ENCODE measurements at regions not wholly inside any gene's neighbourhood (a gene's known extent, or its start where the extent isn't known, plus 50 kb on each side); places are given as distances from the start of the nearest gene placed in this dataset.

DNA sequence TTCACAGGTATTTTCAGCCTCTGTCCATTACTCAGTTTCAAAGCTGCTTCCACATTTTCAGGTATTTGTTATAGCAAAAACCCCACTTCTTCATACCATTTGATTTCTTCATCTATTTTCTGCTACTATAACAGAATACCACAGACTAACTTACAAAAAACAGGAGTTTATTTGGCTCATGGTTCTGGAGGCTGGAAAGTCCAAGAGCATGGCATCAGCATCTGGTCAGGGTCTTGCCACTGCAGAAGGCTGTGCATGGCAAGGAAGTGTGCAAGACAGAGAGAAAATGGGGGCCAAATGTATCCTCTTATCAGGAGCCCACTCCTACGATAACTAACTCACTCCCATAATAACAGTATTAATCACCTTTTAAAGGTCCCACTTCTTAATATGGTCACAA is 82.8 kb upstream of the FOXA2 start:
- POLR2A ChIA-PET = no interaction called here
- no peak overlapping the region for H2AFZ ChIP-seq (ENCODE audit: low read depth, low read length)
- H3K4me2 ChIP-seq (ENCODE audit: insufficient read depth, low read length) = no peak overlapping the region
- CTCF ChIA-PET = no interaction called here
- no peak for DNase-seq (ENCODE audit: low read depth, low spot score)
- H3K79me2 ChIP-seq (ENCODE audit: control insufficient read depth, insufficient read depth, low read length) = no peaks in the 10 kb centered on the region
- TF ChIP-seq EZH2 (IDR thresholded peaks at IDR 0.05; ENCODE audit: borderline replicate concordance, low read depth, low read length, severe bottlenecking) = no peak
- no peak for TF ChIP-seq POLR2AphosphoS5 (IDR thresholded peaks at IDR 0.05; ENCODE audit: insufficient read depth, low read depth, low read length)
- TF ChIP-seq, protein P1, sequence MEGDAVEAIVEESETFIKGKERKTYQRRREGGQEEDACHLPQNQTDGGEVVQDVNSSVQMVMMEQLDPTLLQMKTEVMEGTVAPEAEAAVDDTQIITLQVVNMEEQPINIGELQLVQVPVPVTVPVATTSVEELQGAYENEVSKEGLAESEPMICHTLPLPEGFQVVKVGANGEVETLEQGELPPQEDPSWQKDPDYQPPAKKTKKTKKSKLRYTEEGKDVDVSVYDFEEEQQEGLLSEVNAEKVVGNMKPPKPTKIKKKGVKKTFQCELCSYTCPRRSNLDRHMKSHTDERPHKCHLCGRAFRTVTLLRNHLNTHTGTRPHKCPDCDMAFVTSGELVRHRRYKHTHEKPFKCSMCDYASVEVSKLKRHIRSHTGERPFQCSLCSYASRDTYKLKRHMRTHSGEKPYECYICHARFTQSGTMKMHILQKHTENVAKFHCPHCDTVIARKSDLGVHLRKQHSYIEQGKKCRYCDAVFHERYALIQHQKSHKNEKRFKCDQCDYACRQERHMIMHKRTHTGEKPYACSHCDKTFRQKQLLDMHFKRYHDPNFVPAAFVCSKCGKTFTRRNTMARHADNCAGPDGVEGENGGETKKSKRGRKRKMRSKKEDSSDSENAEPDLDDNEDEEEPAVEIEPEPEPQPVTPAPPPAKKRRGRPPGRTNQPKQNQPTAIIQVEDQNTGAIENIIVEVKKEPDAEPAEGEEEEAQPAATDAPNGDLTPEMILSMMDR (IDR thresholded peaks at IDR 0.05; ENCODE audit: extremely low read depth in 1 of 2, insufficient read depth in 1 of 2, low read depth in 1 of 2, low read length in 2 of 2) = no peak
- no peak for TF ChIP-seq MYC (IDR thresholded peaks at IDR 0.05; ENCODE audit: low read depth, low read length)
- TF ChIP-seq JUN (IDR thresholded peaks at IDR 0.05; ENCODE audit: borderline replicate concordance, insufficient read depth, insufficient read length, low read depth) = no peak
- TF ChIP-seq, protein P2, sequence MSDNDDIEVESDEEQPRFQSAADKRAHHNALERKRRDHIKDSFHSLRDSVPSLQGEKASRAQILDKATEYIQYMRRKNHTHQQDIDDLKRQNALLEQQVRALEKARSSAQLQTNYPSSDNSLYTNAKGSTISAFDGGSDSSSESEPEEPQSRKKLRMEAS (IDR thresholded peaks at IDR 0.05; ENCODE audit: insufficient read depth, insufficient read length) = no peak
- no peak for TF ChIP-seq FOS (IDR thresholded peaks at IDR 0.05; ENCODE audit: borderline replicate concordance, insufficient read depth, low read length)
- TF ChIP-seq POLR2A (IDR thresholded peaks at IDR 0.05; ENCODE audit: low read depth, low read length) = no peak
- no peak for TF ChIP-seq GATA2 (IDR thresholded peaks at IDR 0.05; ENCODE audit: insufficient read depth, insufficient read length, low read depth, low read length)
- H3K27ac ChIP-seq (ENCODE audit: insufficient read depth, low read depth, low read length) = no peak overlapping the region
- intact Hi-C loops (cut with micrococcal nuclease) (no loop called here), dilution Hi-C loops (cut with MboI; ENCODE audit: extremely low pct_ligation_motif_present, low sequenced_read_pairs) (no loop called here)
- no peaks in the 10 kb centered on the region for H4K20me1 ChIP-seq (replicated peaks; ENCODE audit: control insufficient read depth, extremely low read depth, insufficient read depth, low read length)
- H3K36me3 ChIP-seq (ENCODE audit: control insufficient read depth in 2 of 2, extremely low read depth in 1 of 2, insufficient read depth in 2 of 2, low read length in 2 of 2) = no peaks in the 10 kb centered on the region
- H3K4me1 ChIP-seq (ENCODE audit: control insufficient read depth, extremely low read depth, insufficient read depth, low read length) = no peaks in the 10 kb centered on the region
- H3K27me3 ChIP-seq (ENCODE audit: control insufficient read depth in 2 of 2, insufficient read depth in 2 of 2, low read length in 2 of 2) = no peaks in the 10 kb centered on the region
- H3K9me1 ChIP-seq (replicated peaks; ENCODE audit: control insufficient read depth, extremely low read depth, insufficient read depth, low read length) = no peaks in the 10 kb centered on the region
- FAIRE-seq = no peak
- H3K9ac ChIP-seq (replicated peaks; ENCODE audit: extremely low read depth, insufficient read depth, low read length) = no peak overlapping the region
- no TSS peak for BruUV-seq (replicated peaks)
- no peaks in the 10 kb centered on the region for H3K9me3 ChIP-seq (replicated peaks; ENCODE audit: control insufficient read depth, insufficient read depth, low read length)
- H3K4me3 ChIP-seq (replicated peaks in 1 of 3; ENCODE audit: insufficient read depth in 1 of 3, low read depth in 1 of 3, low read length in 3 of 3) = no peak overlapping the region

Measured in endothelial cell of umbilical vein (primary cell).